K562 (cell line): ENCODE measurements at regions not wholly inside any gene's neighbourhood (a gene's known extent, or its start where the extent isn't known, plus 50 kb on each side); places are given as distances from the start of the nearest gene placed in this dataset.
A peak's percentile ranks its signal among the peaks of the same experiment; 100 is the strongest.

Source experiments
- NFATC3 ChIP-seq: fragments of 450-650 bp; IDR thresholded peaks from 2 replicates; pipeline ENCODE4 v1.6.1; 2017; ENCODE audit warnings: mild to moderate bottlenecking
- RFX7 ChIP-seq: fragments of 250-450 bp; sonication (Bioruptor Pico); IDR thresholded peaks from 2 replicates; pipeline ENCODE4 v1.5.1; 2021; ENCODE audit warnings: mild to moderate bottlenecking
- SIRT6 ChIP-seq: IDR thresholded peaks from one replicate; pipeline ENCODE4 v1.6.1; 2012; ENCODE audit warnings: low read depth, mild to moderate bottlenecking, control low read depth, inconsistent platforms, low read length, moderate library complexity
- TEAD2 ChIP-seq: fragments of 450-650 bp; IDR thresholded peaks from 2 replicates; pipeline ENCODE4 v1.6.1; 2016; ENCODE audit warnings: missing genetic modification characterization, control low read depth, missing compliant biosample characterization
- ZNF165 ChIP-seq: fragments of 250-450 bp; sonication (Bioruptor Pico); IDR thresholded peaks from 2 replicates; pipeline ENCODE4 v1.4.0; 2020; ENCODE audit warnings: borderline replicate concordance
- TF ChIP-seq, protein P1 (sequence below): fragments of 450-650 bp; IDR thresholded peaks from 2 replicates; pipeline ENCODE4 v1.6.1; 2016; ENCODE audit warnings: mild to moderate bottlenecking, moderate library complexity
- TF ChIP-seq, protein P2 (sequence below): sonication (generic); formaldehyde crosslinking; IDR thresholded peaks from 2 replicates; pipeline ENCODE4 v1.8.1; 2023; ENCODE audit warnings: mild to moderate bottlenecking, missing genetic modification reagents

DNA sequence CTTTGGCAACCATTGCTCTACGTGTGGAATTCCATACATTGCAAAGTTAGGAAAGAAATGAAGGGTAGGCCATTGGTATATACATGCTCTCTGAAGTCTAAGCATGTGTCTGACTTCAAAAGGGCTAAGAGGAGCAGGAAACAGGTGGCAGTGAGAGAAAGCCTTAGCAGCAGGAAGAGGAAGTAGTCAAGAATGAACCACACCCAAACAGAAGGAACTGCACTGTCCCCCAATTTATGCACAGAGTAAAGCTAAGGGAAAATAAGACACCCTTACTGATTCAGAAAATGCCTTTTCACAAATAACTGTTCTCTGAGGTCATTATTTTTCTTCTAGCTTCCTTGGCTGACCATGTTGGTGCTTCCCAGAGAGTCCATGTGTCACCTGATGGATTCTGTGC lies 575.4 kb downstream of the NTRK3 start (continued):
- TF ChIP-seq, protein P1, sequence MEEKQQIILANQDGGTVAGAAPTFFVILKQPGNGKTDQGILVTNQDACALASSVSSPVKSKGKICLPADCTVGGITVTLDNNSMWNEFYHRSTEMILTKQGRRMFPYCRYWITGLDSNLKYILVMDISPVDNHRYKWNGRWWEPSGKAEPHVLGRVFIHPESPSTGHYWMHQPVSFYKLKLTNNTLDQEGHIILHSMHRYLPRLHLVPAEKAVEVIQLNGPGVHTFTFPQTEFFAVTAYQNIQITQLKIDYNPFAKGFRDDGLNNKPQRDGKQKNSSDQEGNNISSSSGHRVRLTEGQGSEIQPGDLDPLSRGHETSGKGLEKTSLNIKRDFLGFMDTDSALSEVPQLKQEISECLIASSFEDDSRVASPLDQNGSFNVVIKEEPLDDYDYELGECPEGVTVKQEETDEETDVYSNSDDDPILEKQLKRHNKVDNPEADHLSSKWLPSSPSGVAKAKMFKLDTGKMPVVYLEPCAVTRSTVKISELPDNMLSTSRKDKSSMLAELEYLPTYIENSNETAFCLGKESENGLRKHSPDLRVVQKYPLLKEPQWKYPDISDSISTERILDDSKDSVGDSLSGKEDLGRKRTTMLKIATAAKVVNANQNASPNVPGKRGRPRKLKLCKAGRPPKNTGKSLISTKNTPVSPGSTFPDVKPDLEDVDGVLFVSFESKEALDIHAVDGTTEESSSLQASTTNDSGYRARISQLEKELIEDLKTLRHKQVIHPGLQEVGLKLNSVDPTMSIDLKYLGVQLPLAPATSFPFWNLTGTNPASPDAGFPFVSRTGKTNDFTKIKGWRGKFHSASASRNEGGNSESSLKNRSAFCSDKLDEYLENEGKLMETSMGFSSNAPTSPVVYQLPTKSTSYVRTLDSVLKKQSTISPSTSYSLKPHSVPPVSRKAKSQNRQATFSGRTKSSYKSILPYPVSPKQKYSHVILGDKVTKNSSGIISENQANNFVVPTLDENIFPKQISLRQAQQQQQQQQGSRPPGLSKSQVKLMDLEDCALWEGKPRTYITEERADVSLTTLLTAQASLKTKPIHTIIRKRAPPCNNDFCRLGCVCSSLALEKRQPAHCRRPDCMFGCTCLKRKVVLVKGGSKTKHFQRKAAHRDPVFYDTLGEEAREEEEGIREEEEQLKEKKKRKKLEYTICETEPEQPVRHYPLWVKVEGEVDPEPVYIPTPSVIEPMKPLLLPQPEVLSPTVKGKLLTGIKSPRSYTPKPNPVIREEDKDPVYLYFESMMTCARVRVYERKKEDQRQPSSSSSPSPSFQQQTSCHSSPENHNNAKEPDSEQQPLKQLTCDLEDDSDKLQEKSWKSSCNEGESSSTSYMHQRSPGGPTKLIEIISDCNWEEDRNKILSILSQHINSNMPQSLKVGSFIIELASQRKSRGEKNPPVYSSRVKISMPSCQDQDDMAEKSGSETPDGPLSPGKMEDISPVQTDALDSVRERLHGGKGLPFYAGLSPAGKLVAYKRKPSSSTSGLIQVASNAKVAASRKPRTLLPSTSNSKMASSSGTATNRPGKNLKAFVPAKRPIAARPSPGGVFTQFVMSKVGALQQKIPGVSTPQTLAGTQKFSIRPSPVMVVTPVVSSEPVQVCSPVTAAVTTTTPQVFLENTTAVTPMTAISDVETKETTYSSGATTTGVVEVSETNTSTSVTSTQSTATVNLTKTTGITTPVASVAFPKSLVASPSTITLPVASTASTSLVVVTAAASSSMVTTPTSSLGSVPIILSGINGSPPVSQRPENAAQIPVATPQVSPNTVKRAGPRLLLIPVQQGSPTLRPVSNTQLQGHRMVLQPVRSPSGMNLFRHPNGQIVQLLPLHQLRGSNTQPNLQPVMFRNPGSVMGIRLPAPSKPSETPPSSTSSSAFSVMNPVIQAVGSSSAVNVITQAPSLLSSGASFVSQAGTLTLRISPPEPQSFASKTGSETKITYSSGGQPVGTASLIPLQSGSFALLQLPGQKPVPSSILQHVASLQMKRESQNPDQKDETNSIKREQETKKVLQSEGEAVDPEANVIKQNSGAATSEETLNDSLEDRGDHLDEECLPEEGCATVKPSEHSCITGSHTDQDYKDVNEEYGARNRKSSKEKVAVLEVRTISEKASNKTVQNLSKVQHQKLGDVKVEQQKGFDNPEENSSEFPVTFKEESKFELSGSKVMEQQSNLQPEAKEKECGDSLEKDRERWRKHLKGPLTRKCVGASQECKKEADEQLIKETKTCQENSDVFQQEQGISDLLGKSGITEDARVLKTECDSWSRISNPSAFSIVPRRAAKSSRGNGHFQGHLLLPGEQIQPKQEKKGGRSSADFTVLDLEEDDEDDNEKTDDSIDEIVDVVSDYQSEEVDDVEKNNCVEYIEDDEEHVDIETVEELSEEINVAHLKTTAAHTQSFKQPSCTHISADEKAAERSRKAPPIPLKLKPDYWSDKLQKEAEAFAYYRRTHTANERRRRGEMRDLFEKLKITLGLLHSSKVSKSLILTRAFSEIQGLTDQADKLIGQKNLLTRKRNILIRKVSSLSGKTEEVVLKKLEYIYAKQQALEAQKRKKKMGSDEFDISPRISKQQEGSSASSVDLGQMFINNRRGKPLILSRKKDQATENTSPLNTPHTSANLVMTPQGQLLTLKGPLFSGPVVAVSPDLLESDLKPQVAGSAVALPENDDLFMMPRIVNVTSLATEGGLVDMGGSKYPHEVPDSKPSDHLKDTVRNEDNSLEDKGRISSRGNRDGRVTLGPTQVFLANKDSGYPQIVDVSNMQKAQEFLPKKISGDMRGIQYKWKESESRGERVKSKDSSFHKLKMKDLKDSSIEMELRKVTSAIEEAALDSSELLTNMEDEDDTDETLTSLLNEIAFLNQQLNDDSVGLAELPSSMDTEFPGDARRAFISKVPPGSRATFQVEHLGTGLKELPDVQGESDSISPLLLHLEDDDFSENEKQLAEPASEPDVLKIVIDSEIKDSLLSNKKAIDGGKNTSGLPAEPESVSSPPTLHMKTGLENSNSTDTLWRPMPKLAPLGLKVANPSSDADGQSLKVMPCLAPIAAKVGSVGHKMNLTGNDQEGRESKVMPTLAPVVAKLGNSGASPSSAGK = peak; percentile 72
- no peak for TF ChIP-seq RFX7 (CRISPR knock-in tag)
- no peak for TF ChIP-seq NFATC3
- TF ChIP-seq, protein P2, sequence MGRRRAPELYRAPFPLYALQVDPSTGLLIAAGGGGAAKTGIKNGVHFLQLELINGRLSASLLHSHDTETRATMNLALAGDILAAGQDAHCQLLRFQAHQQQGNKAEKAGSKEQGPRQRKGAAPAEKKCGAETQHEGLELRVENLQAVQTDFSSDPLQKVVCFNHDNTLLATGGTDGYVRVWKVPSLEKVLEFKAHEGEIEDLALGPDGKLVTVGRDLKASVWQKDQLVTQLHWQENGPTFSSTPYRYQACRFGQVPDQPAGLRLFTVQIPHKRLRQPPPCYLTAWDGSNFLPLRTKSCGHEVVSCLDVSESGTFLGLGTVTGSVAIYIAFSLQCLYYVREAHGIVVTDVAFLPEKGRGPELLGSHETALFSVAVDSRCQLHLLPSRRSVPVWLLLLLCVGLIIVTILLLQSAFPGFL (CRISPR knock-in tag) = no peak
- no peak for TF ChIP-seq SIRT6
- no peak for TF ChIP-seq ZNF165 (CRISPR knock-in tag)
- TF ChIP-seq TEAD2 (tag) = no peak
